Vagina (tissue), 2 donors: ENCODE measurements at regions not wholly inside any gene's neighbourhood (a gene's known extent, or its start where the extent isn't known, plus 50 kb on each side); places are given as distances from the start of the nearest gene placed in this dataset.

ENCODE experiments used
- CTCF ChIP-seq, 3 experiments: fragments of 450-650 bp in 2 of 3; fragments of 200-600 bp in 1 of 3; sonication (generic) in 1 of 3; IDR thresholded peaks; one replicate each; pipeline ENCODE4 v1.5.1; 2017 to 2019; ENCODE audit warnings: antibody characterized with exemption in 3 of 3, mild to moderate bottlenecking in 2 of 3, moderate library complexity in 2 of 3
- POLR2A ChIP-seq, 2 donors: fragments of 450-650 bp; IDR thresholded peaks; one replicate each; pipeline ENCODE4 v1.6.1; 2017; ENCODE audit warnings: antibody characterized with exemption in 2 of 2, mild to moderate bottlenecking in 2 of 2, moderate library complexity in 2 of 2
- POLR2AphosphoS5 ChIP-seq, 2 donors: sonication (generic); formaldehyde crosslinking; IDR thresholded peaks; one replicate each; pipeline ENCODE4 v1.9.0; 2017; ENCODE audit warnings: antibody characterized with exemption in 2 of 2, mild to moderate bottlenecking in 2 of 2, low read depth in 1 of 2; ENCODE audit not compliant: insufficient read depth in 1 of 2

GRCh38 chr4:124396333-124396732, 316.2 kb downstream of the ANKRD50 start:
- TF ChIP-seq POLR2A (IDR thresholded peaks at IDR 0.05) (no peak), CTCF (IDR thresholded peaks at IDR 0.05) (no peak), POLR2AphosphoS5 (IDR thresholded peaks at IDR 0.05; ENCODE audit: insufficient read depth in 1 of 2, low read depth in 1 of 2) (no peak)
